Endodermal cell (in vitro differentiated cells): ENCODE measurements at regions not wholly inside any gene's neighbourhood (a gene's known extent, or its start where the extent isn't known, plus 50 kb on each side); places are given as distances from the start of the nearest gene placed in this dataset.

Experiments used
- DNase-seq: peaks from one replicate; pipeline ENCODE4 v3.0.0-alpha.2; 2017
- H3K27ac ChIP-seq: 2 replicates; pipeline ENCODE4 v1.5.1; 2013; ENCODE audit warnings: mild to moderate bottlenecking, low read depth, low read length, moderate library complexity
- H3K27me3 ChIP-seq: 2 replicates; pipeline ENCODE4 v1.6.1; 2013; ENCODE audit warnings: mild to moderate bottlenecking, low read length, moderate library complexity; ENCODE audit not compliant: insufficient read depth, control insufficient read depth, poor library complexity, severe bottlenecking
- H3K36me3 ChIP-seq: 2 replicates; pipeline ENCODE4 v1.7.0; 2013; ENCODE audit warnings: mild to moderate bottlenecking, low read length, moderate library complexity; ENCODE audit not compliant: control insufficient read depth, insufficient read depth
- H3K4me1 ChIP-seq: one replicate; pipeline ENCODE4 v1.7.0; 2013; ENCODE audit warnings: low read length; ENCODE audit not compliant: control insufficient read depth, insufficient read depth
- H3K4me3 ChIP-seq: 2 replicates; pipeline ENCODE4 v1.5.1; 2013; ENCODE audit warnings: mild to moderate bottlenecking, low read length, moderate library complexity
- H3K9ac ChIP-seq: 2 replicates; pipeline ENCODE4 v1.6.1; 2013; ENCODE audit warnings: mild to moderate bottlenecking, low read length, moderate library complexity; ENCODE audit not compliant: poor library complexity, severe bottlenecking; ENCODE audit errors: extremely low read depth
- H3K9me3 ChIP-seq: 2 replicates; pipeline ENCODE4 v1.6.1; 2013; ENCODE audit warnings: mild to moderate bottlenecking, low read length, moderate library complexity; ENCODE audit not compliant: control insufficient read depth
- H3K27ac Mint-ChIP-seq: 2 replicates; pipeline ENCODE4 v1.8.0; 2020; ENCODE audit warnings: mixed read lengths
- H3K27me3 Mint-ChIP-seq: 2 replicates; pipeline ENCODE4 v1.8.0; 2021; ENCODE audit warnings: mild to moderate bottlenecking, mixed read lengths; ENCODE audit not compliant: insufficient read depth
- H3K36me3 Mint-ChIP-seq: 2 replicates; pipeline ENCODE4 v1.8.0; 2020; ENCODE audit warnings: low read depth, mixed read lengths
- H3K4me1 Mint-ChIP-seq: 2 replicates; pipeline ENCODE4 v1.8.0; 2020; ENCODE audit warnings: mixed read lengths
- H3K4me3 Mint-ChIP-seq: 2 replicates; pipeline ENCODE4 v1.8.0; 2020; ENCODE audit warnings: mild to moderate bottlenecking, moderate library complexity, mixed read lengths
- H3K9me3 Mint-ChIP-seq: 2 replicates; pipeline ENCODE4 v1.8.0; 2020; ENCODE audit warnings: mild to moderate bottlenecking, mixed read lengths
- WGBS, 2 experiments: methylation state at CpG; one replicate each; pipeline versions ENCODE4 v1.1.5 to v1.1.7; 2013; ENCODE audit warnings: missing lambda C conversion rate in 2 of 2, mixed read lengths in 1 of 2; ENCODE audit not compliant: insufficient coverage in 1 of 2, insufficient read length in 1 of 2; 5-methylcytosine and 5-hydroxymethylcytosine counted together
- TF ChIP-seq, protein P1 (sequence below): fragments of 200-600 bp; sonication (generic); conservative IDR thresholded peaks from 2 replicates; pipeline ENCODE4 v1.5.0; 2021; ENCODE audit warnings: antibody characterized with exemption, mild to moderate bottlenecking

DNA sequence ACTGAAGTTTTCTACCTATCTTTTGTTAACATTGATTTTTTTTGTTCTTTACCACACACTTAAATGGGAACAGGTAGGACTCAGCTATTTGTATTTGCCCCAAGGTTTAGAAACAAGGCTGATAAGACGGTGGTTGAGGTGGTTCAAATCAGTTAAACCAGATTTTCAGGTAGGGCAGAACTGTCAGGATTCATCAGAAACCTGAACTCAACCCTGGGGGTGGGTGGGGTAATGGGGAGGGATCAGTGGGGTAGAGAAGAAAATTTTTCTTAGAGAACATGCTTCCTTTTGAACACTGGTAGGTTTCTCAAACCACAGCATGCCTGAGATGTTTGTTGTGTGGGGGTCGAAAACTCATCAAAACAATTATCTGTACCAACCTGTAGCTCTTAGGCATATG is 113.0 kb downstream of the BASP1 start:
- Mint-ChIP-seq H3K27ac (no peak overlapping the region), H3K4me1 (no peaks in the 10 kb centered on the region)
- TF ChIP-seq, protein P1, sequence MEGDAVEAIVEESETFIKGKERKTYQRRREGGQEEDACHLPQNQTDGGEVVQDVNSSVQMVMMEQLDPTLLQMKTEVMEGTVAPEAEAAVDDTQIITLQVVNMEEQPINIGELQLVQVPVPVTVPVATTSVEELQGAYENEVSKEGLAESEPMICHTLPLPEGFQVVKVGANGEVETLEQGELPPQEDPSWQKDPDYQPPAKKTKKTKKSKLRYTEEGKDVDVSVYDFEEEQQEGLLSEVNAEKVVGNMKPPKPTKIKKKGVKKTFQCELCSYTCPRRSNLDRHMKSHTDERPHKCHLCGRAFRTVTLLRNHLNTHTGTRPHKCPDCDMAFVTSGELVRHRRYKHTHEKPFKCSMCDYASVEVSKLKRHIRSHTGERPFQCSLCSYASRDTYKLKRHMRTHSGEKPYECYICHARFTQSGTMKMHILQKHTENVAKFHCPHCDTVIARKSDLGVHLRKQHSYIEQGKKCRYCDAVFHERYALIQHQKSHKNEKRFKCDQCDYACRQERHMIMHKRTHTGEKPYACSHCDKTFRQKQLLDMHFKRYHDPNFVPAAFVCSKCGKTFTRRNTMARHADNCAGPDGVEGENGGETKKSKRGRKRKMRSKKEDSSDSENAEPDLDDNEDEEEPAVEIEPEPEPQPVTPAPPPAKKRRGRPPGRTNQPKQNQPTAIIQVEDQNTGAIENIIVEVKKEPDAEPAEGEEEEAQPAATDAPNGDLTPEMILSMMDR, result no peak

DNA sequence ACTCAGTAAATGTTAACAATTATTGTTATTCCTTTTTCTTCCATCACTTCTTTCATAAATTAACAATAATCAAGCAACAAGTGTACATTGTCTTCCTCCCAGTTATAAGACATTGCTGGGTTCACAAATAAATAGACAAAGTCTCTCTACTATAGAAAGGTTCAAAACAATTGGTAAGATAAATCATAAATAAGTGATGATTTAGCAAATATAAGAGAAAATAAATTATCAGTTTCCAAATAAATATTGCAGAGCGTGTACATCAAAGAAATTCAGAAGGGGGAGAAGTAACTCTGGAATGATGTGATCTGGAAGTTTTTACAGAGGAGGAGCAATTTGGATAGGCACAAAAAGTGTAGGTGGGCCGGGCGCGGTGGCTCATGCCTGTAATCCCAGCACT is 114.2 kb downstream of the BASP1 start:
- WGBS, 2 experiments, result 91 to 95% methylated on average over 4 of the region's 4 CpGs
- no peak overlapping the region for H3K9ac ChIP-seq
- no peak for DNase-seq
- H3K27me3 ChIP-seq, result no peaks in the 10 kb centered on the region
- Mint-ChIP-seq H3K4me3 (no peak overlapping the region), H3K36me3 (peaks cover 2% of the 10 kb centered on the region), H3K9me3 (peaks cover 9% of the 10 kb centered on the region), H3K4me1 (peaks cover 9% of the 10 kb centered on the region), H3K27me3 (peaks cover 4% of the 10 kb centered on the region), H3K27ac (no peak overlapping the region)
- no peaks in the 10 kb centered on the region for H3K36me3 ChIP-seq
- no peaks in the 10 kb centered on the region for H3K4me1 ChIP-seq
- no peak overlapping the region for H3K27ac ChIP-seq
- H3K9me3 ChIP-seq, result peaks cover 27% of the 10 kb centered on the region
- TF ChIP-seq, protein P1, result no peak
- no peak overlapping the region for H3K4me3 ChIP-seq

More for the DNA sequence above, 113.0 kb downstream of the BASP1 start:
- Histone ChIP-seq H3K27me3 (no peaks in the 10 kb centered on the region), H3K9me3 (peaks cover 23% of the 10 kb centered on the region), H3K27ac (no peak overlapping the region), H3K9ac (no peak overlapping the region), H3K36me3 (no peaks in the 10 kb centered on the region), H3K4me3 (no peak overlapping the region), H3K4me1 (no peaks in the 10 kb centered on the region)
- 92 to 100% methylated on average over 2 of the region's 2 CpGs for WGBS, 2 experiments
- Mint-ChIP-seq H3K9me3 (peaks cover 3% of the 10 kb centered on the region), H3K36me3 (no peaks in the 10 kb centered on the region), H3K27me3 (peaks cover 4% of the 10 kb centered on the region), H3K4me3 (no peak overlapping the region)
- no peak for DNase-seq

DNA sequence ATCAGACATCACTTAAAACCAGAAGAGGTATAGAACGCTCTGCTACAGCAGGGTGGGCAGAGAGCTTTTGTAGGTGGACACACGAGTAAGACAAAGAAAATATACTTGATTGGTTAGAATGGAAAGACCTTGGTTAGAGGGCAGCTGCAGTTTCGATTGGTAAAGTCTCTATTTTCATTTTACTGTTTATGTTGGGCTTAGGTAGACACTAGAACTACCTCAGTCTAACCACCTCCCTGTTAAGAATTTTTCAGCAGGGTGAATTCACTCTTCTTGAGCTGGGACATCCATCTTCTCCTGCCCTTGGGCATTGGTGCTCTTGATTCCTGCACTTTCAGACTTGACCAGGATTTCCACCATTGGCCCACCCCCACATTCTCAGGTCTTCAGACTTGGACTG is 116.3 kb downstream of the BASP1 start:
- WGBS, 2 experiments, result 87 to 90% methylated on average over 3 of the region's 3 CpGs
- H3K9me3 Mint-ChIP-seq, result peaks cover 26% of the 10 kb centered on the region
- Histone ChIP-seq H3K27me3 (no peaks in the 10 kb centered on the region), H3K4me3 (peak overlapping the region; percentile 40), H3K4me1 (no peaks in the 10 kb centered on the region), H3K9me3 (peaks cover 48% of the 10 kb centered on the region), H3K36me3 (no peaks in the 10 kb centered on the region), H3K9ac (no peak overlapping the region), H3K27ac (no peak overlapping the region)
- no peak overlapping the region for H3K27ac Mint-ChIP-seq
- H3K27me3 Mint-ChIP-seq, result peaks cover 6% of the 10 kb centered on the region
- TF ChIP-seq, protein P1, result no peak
- DNase-seq, result no peak
- H3K4me1 Mint-ChIP-seq, result peaks cover 9% of the 10 kb centered on the region
- H3K36me3 Mint-ChIP-seq, result peaks cover 3% of the 10 kb centered on the region
- H3K4me3 Mint-ChIP-seq, result no peak overlapping the region
